GM12878 (cell line): ENCODE measurements at regions not wholly inside any gene's neighbourhood (a gene's known extent, or its start where the extent isn't known, plus 50 kb on each side); places are given as distances from the start of the nearest gene placed in this dataset.

ENCODE experiments used
- ATAC-seq: fragments of 200-7000 bp; cut with Tn5 transposase; 3 replicates; pipeline ENCODE4 v1.9.1; 2020; ENCODE audit warnings: mild to moderate bottlenecking, moderate library complexity
- BruUV-seq: library from RNA; stranded (reverse); fragments of 400-500 nt; replicated peaks from 2 replicates; lab custom pipeline; 2021; lab: Mats Ljungman, UMichigan
- CTCF ChIA-PET: fragments of 300-600 bp; sonication (Branson Sonifier 250); formaldehyde crosslinking; extraction: SDS; loops from one replicate; lab custom pipeline; 2021; ENCODE audit warnings: inconsistent platforms; lab: Yijun Ruan, JAX
- POLR2A ChIA-PET: fragments of 350-600 bp; formaldehyde crosslinking; extraction: SDS; loops from one replicate; lab custom pipeline; 2021; ENCODE audit warnings: inconsistent platforms; lab: Charles Lee
- RAD21 ChIA-PET: fragments of 300-600 bp; sonication (Branson Sonifier 250); formaldehyde crosslinking; loops from one replicate; lab custom pipeline; 2023; ENCODE audit warnings: antibody characterized with exemption; ENCODE audit not compliant: unreplicated experiment; lab: Charles Lee
- SMC1A ChIA-PET: fragments of 300-600 bp; sonication (Branson Sonifier 250); formaldehyde crosslinking; loops from one replicate; lab custom pipeline; 2023; ENCODE audit not compliant: unreplicated experiment, uncharacterized antibody; lab: Charles Lee
- DNase-seq: peaks from one replicate; pipeline ENCODE4 v3.0.0-alpha.2; 2011; ENCODE audit warnings: low read depth, low spot score
- FAIRE-seq: peaks from 3 replicates; lab custom pipeline; 2011; peaks lifted over from hg19 to GRCh38; lab: Jason Lieb, UNC
- H2AFZ ChIP-seq: 2 replicates; pipeline ENCODE4 v1.6.0; 2011; ENCODE audit warnings: low read depth, low read length, control low read depth; ENCODE audit not compliant: control insufficient read depth
- H3K27ac ChIP-seq: 2 replicates; pipeline ENCODE4 v1.5.1; 2011; ENCODE audit warnings: control low read depth; ENCODE audit not compliant: control insufficient read depth, insufficient read depth
- H3K27me3 ChIP-seq, 2 experiments: replicated peaks in 1 of 2; 2 replicates each; pipeline versions ENCODE4 v1.6.0 to v1.6.1; 2011; ENCODE audit warnings: low read length in 1 of 2; ENCODE audit not compliant: control insufficient read depth in 2 of 2, insufficient read depth in 2 of 2
- H3K36me3 ChIP-seq, 2 experiments: 2 replicates each; pipeline ENCODE4 v1.5.1; 2011; ENCODE audit warnings: low read length in 1 of 2; ENCODE audit not compliant: control insufficient read depth in 2 of 2, insufficient read depth in 2 of 2
- H3K4me1 ChIP-seq: 2 replicates; pipeline ENCODE4 v1.6.1; 2011; ENCODE audit warnings: mild to moderate bottlenecking, low read length, moderate library complexity, mixed read lengths; ENCODE audit not compliant: control insufficient read depth, insufficient read depth
- H3K4me2 ChIP-seq: 2 replicates; pipeline ENCODE4 v1.6.0; 2011; ENCODE audit warnings: control low read depth; ENCODE audit not compliant: control insufficient read depth, insufficient read depth
- H3K4me3 ChIP-seq: fragments of 200-600 bp; sonication (generic); 2 replicates; pipeline ENCODE4 v1.5.1; 2016
- H3K79me2 ChIP-seq: 2 replicates; pipeline ENCODE4 v1.6.0; 2011; ENCODE audit warnings: low read length; ENCODE audit not compliant: control insufficient read depth, insufficient read depth
- H3K9ac ChIP-seq: 2 replicates; pipeline ENCODE4 v1.8.0; 2011; ENCODE audit warnings: low read length, control low read depth, mixed read lengths; ENCODE audit not compliant: control insufficient read depth, insufficient read depth
- H3K9me3 ChIP-seq: replicated peaks from 3 replicates; pipeline ENCODE4 v1.5.1; 2011; ENCODE audit warnings: mild to moderate bottlenecking, low read length; ENCODE audit not compliant: control insufficient read depth, insufficient read depth
- H4K20me1 ChIP-seq: 2 replicates; pipeline ENCODE4 v1.6.0; 2011; ENCODE audit not compliant: control insufficient read depth, insufficient read depth
- CBFB ChIP-seq: IDR thresholded peaks from 2 replicates; pipeline ENCODE4 v1.6.1; 2016; ENCODE audit warnings: antibody characterized with exemption, low read depth
- CTCF ChIP-seq, 3 experiments: IDR thresholded peaks in 2 of 3; conservative IDR thresholded peaks in 1 of 3; 2 replicates each; pipeline ENCODE4 v1.5.1; 2011; ENCODE audit warnings: low read depth in 3 of 3, low read length in 3 of 3, mild to moderate bottlenecking in 3 of 3, control low read depth in 2 of 3, moderate library complexity in 2 of 3, inconsistent platforms in 1 of 3, mixed read lengths in 1 of 3; ENCODE audit not compliant: control insufficient read depth in 2 of 3, insufficient read depth in 1 of 3; ENCODE audit errors: extremely low read depth in 1 of 3
- ESRRA ChIP-seq: IDR thresholded peaks from 2 replicates; pipeline ENCODE4 v1.6.1; 2012; ENCODE audit warnings: mild to moderate bottlenecking, low read length, improper control_type of control experiment
- IKZF1 ChIP-seq: fragments of 450-650 bp; conservative IDR thresholded peaks from 2 replicates; pipeline ENCODE4 v1.6.1; 2017; ENCODE audit warnings: antibody characterized with exemption, mild to moderate bottlenecking
- KLF5 ChIP-seq: fragments of 450-650 bp; IDR thresholded peaks from 2 replicates; pipeline ENCODE4 v1.6.1; 2014; ENCODE audit warnings: mild to moderate bottlenecking; ENCODE audit not compliant: partially characterized antibody
- MYB ChIP-seq: fragments of 150-350 bp; IDR thresholded peaks from 2 replicates; pipeline ENCODE4 v1.6.1; 2014; ENCODE audit warnings: mild to moderate bottlenecking, low read depth, low read length, borderline replicate concordance
- NR2C2 ChIP-seq: IDR thresholded peaks from 2 replicates; pipeline ENCODE4 v1.6.1; 2011; ENCODE audit warnings: borderline replicate concordance, low read depth; ENCODE audit not compliant: control insufficient read depth, insufficient read length
- SIN3A ChIP-seq: IDR thresholded peaks from 2 replicates; pipeline ENCODE4 v1.6.1; 2012; ENCODE audit warnings: low read depth, low read length, improper control_type of control experiment
- SREBF1 ChIP-seq: IDR thresholded peaks from 2 replicates; pipeline ENCODE4 v1.6.1; 2012; ENCODE audit warnings: mild to moderate bottlenecking, low read length
- ZNF622 ChIP-seq: fragments of 450-650 bp; IDR thresholded peaks from 2 replicates; pipeline ENCODE4 v1.6.1; 2017; ENCODE audit warnings: mild to moderate bottlenecking, inconsistent platforms
- ZSCAN29 ChIP-seq: fragments of 450-650 bp; IDR thresholded peaks from 2 replicates; pipeline ENCODE4 v1.6.1; 2017; ENCODE audit warnings: mild to moderate bottlenecking, moderate library complexity
- ZZZ3 ChIP-seq: IDR thresholded peaks from 2 replicates; pipeline ENCODE4 v1.6.1; 2011; ENCODE audit warnings: low read depth; ENCODE audit not compliant: control insufficient read depth, insufficient read length
- WGBS: methylation state at CpG from one replicate; pipeline ENCODE4 v1.1.6; 2016; ENCODE audit warnings: low lambda C conversion rate; ENCODE audit not compliant: insufficient replicate concordance, insufficient coverage; ENCODE audit errors: missing lambda C conversion rate; 5-methylcytosine and 5-hydroxymethylcytosine counted together
- in situ Hi-C: fragments of 300-500 bp; cut with MboI; formaldehyde crosslinking; loops from 9 replicates; pipeline ENCODE4 v1.14.3; 2018; ENCODE audit warnings: mixed read lengths
- intact Hi-C: fragments of 100-400 bp; cut with micrococcal nuclease; formaldehyde crosslinking; loops from one replicate; pipeline ENCODE4 v1.14.2; 2022; ENCODE audit not compliant: unreplicated experiment
- TF ChIP-seq, protein P1 (sequence below): fragments of 450-650 bp; IDR thresholded peaks from 2 replicates; pipeline ENCODE4 v1.6.1; 2016; ENCODE audit warnings: mild to moderate bottlenecking, moderate library complexity, borderline replicate concordance

- FAIRE-seq: no peak
- Histone ChIP-seq H3K4me1 (no peaks in the 10 kb centered on the region), H3K9me3 (no peaks in the 10 kb centered on the region), H3K27ac (no peak overlapping the region), H3K4me2 (no peak overlapping the region), H4K20me1 (no peaks in the 10 kb centered on the region), H2AFZ (no peak overlapping the region), H3K36me3 (no peaks in the 10 kb centered on the region), H3K4me3 (no peak overlapping the region), H3K79me2 (no peaks in the 10 kb centered on the region), H3K27me3 (no peaks in the 10 kb centered on the region), H3K9ac (no peak overlapping the region)
- POLR2A ChIA-PET: no interaction called here
- DNase-seq: no peak
- SMC1A ChIA-PET: no interaction called here
- in situ Hi-C loops (no loop called here), intact Hi-C loops (no loop called here)
- TF ChIP-seq CTCF (IDR thresholded peaks at IDR 0.05 in 2 of 3, conservative IDR thresholded peaks at IDR 0.05 in 1 of 3; ENCODE audit: control insufficient read depth in 2 of 3, extremely low read depth in 1 of 3, insufficient read depth in 1 of 3, low read depth in 3 of 3, low read length in 3 of 3) (no peak), SREBF1 (no peak), SIN3A (no peak), ZSCAN29 (no peak), MYB (no peak), KLF5 (no peak), ESRRA (no peak), ZZZ3 (no peak), ZNF622 (no peak), NR2C2 (no peak), IKZF1 (no peak), CBFB (no peak)
- TF ChIP-seq, protein P1, sequence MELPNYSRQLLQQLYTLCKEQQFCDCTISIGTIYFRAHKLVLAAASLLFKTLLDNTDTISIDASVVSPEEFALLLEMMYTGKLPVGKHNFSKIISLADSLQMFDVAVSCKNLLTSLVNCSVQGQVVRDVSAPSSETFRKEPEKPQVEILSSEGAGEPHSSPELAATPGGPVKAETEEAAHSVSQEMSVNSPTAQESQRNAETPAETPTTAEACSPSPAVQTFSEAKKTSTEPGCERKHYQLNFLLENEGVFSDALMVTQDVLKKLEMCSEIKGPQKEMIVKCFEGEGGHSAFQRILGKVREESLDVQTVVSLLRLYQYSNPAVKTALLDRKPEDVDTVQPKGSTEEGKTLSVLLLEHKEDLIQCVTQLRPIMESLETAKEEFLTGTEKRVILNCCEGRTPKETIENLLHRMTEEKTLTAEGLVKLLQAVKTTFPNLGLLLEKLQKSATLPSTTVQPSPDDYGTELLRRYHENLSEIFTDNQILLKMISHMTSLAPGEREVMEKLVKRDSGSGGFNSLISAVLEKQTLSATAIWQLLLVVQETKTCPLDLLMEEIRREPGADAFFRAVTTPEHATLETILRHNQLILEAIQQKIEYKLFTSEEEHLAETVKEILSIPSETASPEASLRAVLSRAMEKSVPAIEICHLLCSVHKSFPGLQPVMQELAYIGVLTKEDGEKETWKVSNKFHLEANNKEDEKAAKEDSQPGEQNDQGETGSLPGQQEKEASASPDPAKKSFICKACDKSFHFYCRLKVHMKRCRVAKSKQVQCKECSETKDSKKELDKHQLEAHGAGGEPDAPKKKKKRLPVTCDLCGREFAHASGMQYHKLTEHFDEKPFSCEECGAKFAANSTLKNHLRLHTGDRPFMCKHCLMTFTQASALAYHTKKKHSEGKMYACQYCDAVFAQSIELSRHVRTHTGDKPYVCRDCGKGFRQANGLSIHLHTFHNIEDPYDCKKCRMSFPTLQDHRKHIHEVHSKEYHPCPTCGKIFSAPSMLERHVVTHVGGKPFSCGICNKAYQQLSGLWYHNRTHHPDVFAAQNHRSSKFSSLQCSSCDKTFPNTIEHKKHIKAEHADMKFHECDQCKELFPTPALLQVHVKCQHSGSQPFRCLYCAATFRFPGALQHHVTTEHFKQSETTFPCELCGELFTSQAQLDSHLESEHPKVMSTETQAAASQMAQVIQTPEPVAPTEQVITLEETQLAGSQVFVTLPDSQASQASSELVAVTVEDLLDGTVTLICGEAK: no peak
- no TSS peak for BruUV-seq
- RAD21 ChIA-PET: no interaction called here
- ATAC-seq: no peak
- CTCF ChIA-PET: no interaction called here
- WGBS: 0% methylated on average over 1 of the region's 1 CpG
Measured at GRCh38 chr14:27370074-27370473, 772.2 kb upstream of the NOVA1 start.
